Spinal cord (tissue), 9 donors: ENCODE measurements at regions not wholly inside any gene's neighbourhood (a gene's known extent, or its start where the extent isn't known, plus 50 kb on each side); places are given as distances from the start of the nearest gene placed in this dataset.

Experiments
- DNase-seq, 6 donors: peaks; one replicate each; pipeline versions ENCODE4 v3.0.0 to v3.0.0-alpha.2; 2013 to 2015; ENCODE audit warnings: low spot score in 6 of 6, low read depth in 4 of 6
- H3K27ac ChIP-seq: one replicate; pipeline ENCODE4 v1.5.1; 2013; ENCODE audit warnings: low read depth, low read length, control low read depth
- H3K27me3 ChIP-seq: one replicate; pipeline ENCODE4 v1.6.1; 2013; ENCODE audit warnings: low read length; ENCODE audit not compliant: control insufficient read depth, insufficient read depth
- H3K36me3 ChIP-seq: one replicate; pipeline ENCODE4 v1.6.1; 2013; ENCODE audit warnings: low read length; ENCODE audit not compliant: control insufficient read depth, insufficient read depth
- H3K4me1 ChIP-seq: one replicate; pipeline ENCODE4 v1.6.1; 2013; ENCODE audit warnings: low read length; ENCODE audit not compliant: control insufficient read depth, insufficient read depth
- H3K4me3 ChIP-seq: one replicate; pipeline ENCODE4 v1.5.1; 2013; ENCODE audit warnings: low read depth, low read length, control low read depth
- H3K9me3 ChIP-seq: one replicate; pipeline ENCODE4 v1.6.1; 2013; ENCODE audit warnings: low read length; ENCODE audit not compliant: control insufficient read depth, insufficient read depth
- WGBS: methylation state at CpG from one replicate; pipeline ENCODE4 v1.1.5; 2013; ENCODE audit warnings: missing lambda C conversion rate; ENCODE audit not compliant: insufficient coverage; 5-methylcytosine and 5-hydroxymethylcytosine counted together
- donor health status: healthy.

GRCh38 chr1:17941431-17942189, 166.0 kb upstream of the IGSF21 start:
- Histone ChIP-seq H3K4me3 (no peak overlapping the region), H3K4me1 (no peaks in the 10 kb centered on the region), H3K27me3 (no peaks in the 10 kb centered on the region), H3K36me3 (no peaks in the 10 kb centered on the region), H3K9me3 (no peaks in the 10 kb centered on the region), H3K27ac (no peak overlapping the region)
- 68% methylated on average over 5 of the region's 6 CpGs for WGBS
- DNase-seq = no peak

- no peaks in the 10 kb centered on the region for H3K9me3 ChIP-seq
- no peak overlapping the region for H3K4me3 ChIP-seq
- no peaks in the 10 kb centered on the region for H3K4me1 ChIP-seq
- no peak overlapping the region for H3K27ac ChIP-seq
- no peak for DNase-seq
- no peaks in the 10 kb centered on the region for H3K27me3 ChIP-seq
- no peaks in the 10 kb centered on the region for H3K36me3 ChIP-seq
- 76% methylated on average over 2 of the region's 2 CpGs for WGBS
Measured at GRCh38 chr1:17943506-17943905, 164.1 kb upstream of the IGSF21 start.

GRCh38 chr1:17944646-17945045, 163.0 kb upstream of the IGSF21 start:
- H3K4me3 ChIP-seq = no peak overlapping the region
- no peaks in the 10 kb centered on the region for H3K36me3 ChIP-seq
- no peaks in the 10 kb centered on the region for H3K4me1 ChIP-seq
- no peaks in the 10 kb centered on the region for H3K9me3 ChIP-seq
- no peak for DNase-seq
- 71% methylated on average over 3 of the region's 4 CpGs for WGBS
- no peak overlapping the region for H3K27ac ChIP-seq
- H3K27me3 ChIP-seq = no peaks in the 10 kb centered on the region

- Histone ChIP-seq H3K27me3 (no peaks in the 10 kb centered on the region), H3K36me3 (no peaks in the 10 kb centered on the region), H3K4me1 (no peaks in the 10 kb centered on the region), H3K4me3 (no peak overlapping the region), H3K9me3 (no peaks in the 10 kb centered on the region), H3K27ac (no peak overlapping the region)
- DNase-seq = no peak
- WGBS = 100% methylated on average over 1 of the region's 1 CpG
Measured at GRCh38 chr1:17946434-17946833, 161.2 kb upstream of the IGSF21 start.

- no peaks in the 10 kb centered on the region for H3K9me3 ChIP-seq
- no peaks in the 10 kb centered on the region for H3K4me1 ChIP-seq
- no peaks in the 10 kb centered on the region for H3K27me3 ChIP-seq
- no peak overlapping the region for H3K27ac ChIP-seq
- no peak overlapping the region for H3K4me3 ChIP-seq
- DNase-seq = no peak
- H3K36me3 ChIP-seq = no peaks in the 10 kb centered on the region
- WGBS = 33% methylated on average over 5 of the region's 9 CpGs
Measured at GRCh38 chr1:17948594-17948993, 159.0 kb upstream of the IGSF21 start.

- no peaks in the 10 kb centered on the region for H3K4me1 ChIP-seq
- H3K4me3 ChIP-seq = no peak overlapping the region
- H3K9me3 ChIP-seq = no peaks in the 10 kb centered on the region
- no peaks in the 10 kb centered on the region for H3K27me3 ChIP-seq
- no peaks in the 10 kb centered on the region for H3K36me3 ChIP-seq
- 70% methylated on average over 5 of the region's 8 CpGs for WGBS
- no peak for DNase-seq
- no peak overlapping the region for H3K27ac ChIP-seq
Measured at GRCh38 chr1:17949511-17949910, 158.1 kb upstream of the IGSF21 start.

- no peak for DNase-seq
- Histone ChIP-seq H3K4me1 (no peaks in the 10 kb centered on the region), H3K27ac (no peak overlapping the region), H3K9me3 (no peaks in the 10 kb centered on the region), H3K36me3 (no peaks in the 10 kb centered on the region), H3K4me3 (no peak overlapping the region), H3K27me3 (no peaks in the 10 kb centered on the region)
- 83% methylated on average over 12 of the region's 12 CpGs for WGBS
Measured at GRCh38 chr1:17950728-17951127, 156.9 kb upstream of the IGSF21 start.

- Histone ChIP-seq H3K9me3 (no peaks in the 10 kb centered on the region), H3K27ac (no peak overlapping the region), H3K27me3 (no peaks in the 10 kb centered on the region), H3K4me1 (no peaks in the 10 kb centered on the region), H3K4me3 (no peak overlapping the region), H3K36me3 (no peaks in the 10 kb centered on the region)
- WGBS = 64% methylated on average over 10 of the region's 10 CpGs
- no peak for DNase-seq
Measured at GRCh38 chr1:17952506-17952905, 155.1 kb upstream of the IGSF21 start.

GRCh38 chr1:17953921-17954320, 153.7 kb upstream of the IGSF21 start:
- no peaks in the 10 kb centered on the region for H3K9me3 ChIP-seq
- H3K27ac ChIP-seq = no peak overlapping the region
- H3K4me1 ChIP-seq = no peaks in the 10 kb centered on the region
- no peak for DNase-seq
- no peak overlapping the region for H3K4me3 ChIP-seq
- WGBS = 38% methylated on average over 1 of the region's 4 CpGs
- H3K36me3 ChIP-seq = no peaks in the 10 kb centered on the region
- no peaks in the 10 kb centered on the region for H3K27me3 ChIP-seq
